OCI-LY7 (cell line): ENCODE measurements at regions not wholly inside any gene's neighbourhood (a gene's known extent, or its start where the extent isn't known, plus 50 kb on each side); places are given as distances from the start of the nearest gene placed in this dataset.

Source experiments
- BruUV-seq: library from RNA; stranded (reverse); fragments of 400-500 nt; replicated peaks from 2 replicates; lab custom pipeline; 2021; lab: Mats Ljungman, UMichigan
- CTCF ChIA-PET: fragments of 300-600 bp; sonication (Branson Sonifier 250); formaldehyde crosslinking; loops from one replicate; lab custom pipeline; 2022; ENCODE audit warnings: antibody characterized with exemption; ENCODE audit not compliant: unreplicated experiment; lab: Charles Lee
- POLR2A ChIA-PET: fragments of 300-600 bp; sonication (Branson Sonifier 250); formaldehyde crosslinking; loops from one replicate; lab custom pipeline; 2022; ENCODE audit warnings: antibody characterized with exemption; lab: Charles Lee
- DNase-seq: peaks from one replicate; pipeline ENCODE4 v3.0.0-alpha.2; 2015; ENCODE audit warnings: low spot score
- H2AFZ ChIP-seq: fragments of 200-600 bp; sonication (generic), shearing (Covaris generic); 2 replicates; pipeline ENCODE4 v1.6.1; 2014; ENCODE audit warnings: mild to moderate bottlenecking, antibody characterized with exemption, low read length, moderate library complexity
- H3K27ac ChIP-seq: fragments of 200-600 bp; sonication (generic); 2 replicates; pipeline ENCODE4 v1.5.1; 2014; ENCODE audit warnings: mixed run types, low read depth, mild to moderate bottlenecking, moderate library complexity, low read length, inconsistent platforms; ENCODE audit not compliant: poor library complexity, severe bottlenecking
- H3K36me3 ChIP-seq: fragments of 200-600 bp; sonication (generic); 2 replicates; pipeline ENCODE4 v1.6.1; 2014; ENCODE audit warnings: mild to moderate bottlenecking, antibody characterized with exemption, low read length, moderate library complexity, mixed read lengths; ENCODE audit not compliant: insufficient read depth
- H3K4me1 ChIP-seq: fragments of 200-600 bp; sonication (generic); 2 replicates; pipeline ENCODE4 v1.5.1; 2014; ENCODE audit warnings: mild to moderate bottlenecking, low read length; ENCODE audit not compliant: insufficient read depth, poor library complexity, severe bottlenecking
- H3K4me2 ChIP-seq: fragments of 200-600 bp; sonication (generic); 2 replicates; pipeline ENCODE4 v1.6.1; 2014; ENCODE audit warnings: mild to moderate bottlenecking, low read length
- H3K4me3 ChIP-seq: fragments of 200-600 bp; sonication (generic); 2 replicates; pipeline ENCODE4 v1.5.1; 2014; ENCODE audit warnings: mild to moderate bottlenecking, low read depth, low read length; ENCODE audit not compliant: poor library complexity, severe bottlenecking
- H3K79me2 ChIP-seq: fragments of 200-600 bp; sonication (generic); 2 replicates; pipeline ENCODE4 v1.6.1; 2016; ENCODE audit warnings: low read depth, mild to moderate bottlenecking, low read length, moderate library complexity, mixed read lengths; ENCODE audit not compliant: insufficient read depth
- H3K9me2 ChIP-seq: fragments of 200-600 bp; sonication (generic); 2 replicates; pipeline ENCODE4 v1.6.1; 2016; ENCODE audit warnings: mild to moderate bottlenecking, low read length, mixed read lengths; ENCODE audit not compliant: insufficient read depth
- H3K9me3 ChIP-seq: fragments of 200-600 bp; sonication (generic); 2 replicates; pipeline ENCODE4 v1.6.1; 2014; ENCODE audit warnings: mild to moderate bottlenecking, mixed run types, low read length, mixed read lengths
- H4K20me1 ChIP-seq: fragments of 200-600 bp; sonication (generic); 2 replicates; pipeline ENCODE4 v1.6.1; 2014; ENCODE audit warnings: mild to moderate bottlenecking, antibody characterized with exemption, low read length, moderate library complexity, mixed read lengths; ENCODE audit not compliant: insufficient read depth
- CTCF ChIP-seq: fragments of 200-600 bp; sonication (generic); conservative IDR thresholded peaks from 2 replicates; pipeline ENCODE4 v1.5.1; 2014; ENCODE audit warnings: mild to moderate bottlenecking, antibody characterized with exemption, low read length, moderate library complexity, mixed read lengths
- EZH2phosphoT487 ChIP-seq: fragments of 200-600 bp; sonication (generic); IDR thresholded peaks from 2 replicates; pipeline ENCODE4 v1.6.1; 2018; ENCODE audit warnings: low read depth, borderline replicate concordance, mild to moderate bottlenecking, mixed run types, antibody characterized with exemption, low read length, moderate library complexity, mixed read lengths
- intact Hi-C: fragments of 100-400 bp; cut with micrococcal nuclease; formaldehyde crosslinking; loops from one replicate; pipeline ENCODE4 v1.10.0; 2022; ENCODE audit not compliant: unreplicated experiment

GRCh38 chr7:29639386-29639785 lies 75.8 kb downstream of the PRR15 start:
- DNase-seq = no peak
- H3K4me3 ChIP-seq = no peak overlapping the region
- CTCF ChIA-PET = no interaction called here

GRCh38 chr7:29639886-29640595 lies 76.4 kb downstream of the PRR15 start:
- no peak for DNase-seq
- BruUV-seq = no TSS peak

More at GRCh38 chr7:29639386-29639785, 75.8 kb downstream of the PRR15 start:
- H2AFZ ChIP-seq = no peak overlapping the region
- no peaks in the 10 kb centered on the region for H3K79me2 ChIP-seq
- H3K36me3 ChIP-seq = no peaks in the 10 kb centered on the region
- TF ChIP-seq EZH2phosphoT487 (no peak), CTCF (no peak)
- no peaks in the 10 kb centered on the region for H3K9me2 ChIP-seq
- H4K20me1 ChIP-seq = no peaks in the 10 kb centered on the region
- intact Hi-C loops = loop anchor here (10.0 kb wide), 1 partner anchor 425 kb away; no protein-coding TSS in a partner anchor
- H3K4me2 ChIP-seq = no peak overlapping the region
- POLR2A ChIA-PET = no interaction called here
- no peak overlapping the region for H3K27ac ChIP-seq
- no peaks in the 10 kb centered on the region for H3K9me3 ChIP-seq
- no TSS peak for BruUV-seq
- no peaks in the 10 kb centered on the region for H3K4me1 ChIP-seq

More at GRCh38 chr7:29639886-29640595, 76.4 kb downstream of the PRR15 start:
- no peaks in the 10 kb centered on the region for H3K36me3 ChIP-seq
- ChIA-PET CTCF (no interaction called here), POLR2A (no interaction called here)
- H4K20me1 ChIP-seq = no peaks in the 10 kb centered on the region
- H3K9me3 ChIP-seq = no peaks in the 10 kb centered on the region
- no peaks in the 10 kb centered on the region for H3K4me1 ChIP-seq
- H3K9me2 ChIP-seq = no peaks in the 10 kb centered on the region
- H2AFZ ChIP-seq = no peak overlapping the region
- no peak overlapping the region for H3K4me2 ChIP-seq
- H3K79me2 ChIP-seq = no peaks in the 10 kb centered on the region
- H3K4me3 ChIP-seq = no peak overlapping the region
- TF ChIP-seq EZH2phosphoT487 = no peak
- TF ChIP-seq CTCF = no peak
- intact Hi-C loops = loop anchor here (10.0 kb wide), 1 partner anchor 425 kb away; no protein-coding TSS in a partner anchor
- H3K27ac ChIP-seq = no peak overlapping the region
